Vagina (tissue), 2 donors: ENCODE measurements at regions not wholly inside any gene's neighbourhood (a gene's known extent, or its start where the extent isn't known, plus 50 kb on each side); places are given as distances from the start of the nearest gene placed in this dataset.

Source experiments
- POLR2A ChIP-seq, 2 donors: fragments of 450-650 bp; IDR thresholded peaks; one replicate each; pipeline ENCODE4 v1.6.1; 2017; ENCODE audit warnings: antibody characterized with exemption in 2 of 2, mild to moderate bottlenecking in 2 of 2, moderate library complexity in 2 of 2
- TF ChIP-seq, protein P1 (sequence below), 3 experiments: fragments of 450-650 bp in 2 of 3; fragments of 200-600 bp in 1 of 3; sonication (generic) in 1 of 3; IDR thresholded peaks; one replicate each; pipeline ENCODE4 v1.5.1; 2017 to 2019; ENCODE audit warnings: antibody characterized with exemption in 3 of 3, mild to moderate bottlenecking in 2 of 3, moderate library complexity in 2 of 3

DNA sequence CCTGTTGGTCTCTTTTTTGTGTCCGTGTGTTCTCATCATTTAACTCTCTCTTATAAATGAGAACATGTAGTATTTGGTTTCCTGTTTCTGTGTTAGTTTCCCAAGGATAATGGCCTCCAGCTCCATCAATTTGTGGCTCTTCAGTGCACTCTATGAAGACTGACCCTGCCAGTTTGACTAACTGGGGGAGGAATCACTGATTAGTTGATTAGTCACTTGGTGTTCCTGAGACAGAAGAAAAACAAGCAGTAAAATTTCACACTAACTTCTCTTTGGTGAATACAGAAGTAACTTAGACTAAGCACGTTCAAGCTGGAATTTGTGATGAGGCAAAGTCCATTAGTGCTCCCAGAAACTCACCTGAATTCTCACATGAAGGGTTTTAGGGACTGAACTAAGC, 495.8 kb upstream of the RORB start:
- TF ChIP-seq, protein P1, sequence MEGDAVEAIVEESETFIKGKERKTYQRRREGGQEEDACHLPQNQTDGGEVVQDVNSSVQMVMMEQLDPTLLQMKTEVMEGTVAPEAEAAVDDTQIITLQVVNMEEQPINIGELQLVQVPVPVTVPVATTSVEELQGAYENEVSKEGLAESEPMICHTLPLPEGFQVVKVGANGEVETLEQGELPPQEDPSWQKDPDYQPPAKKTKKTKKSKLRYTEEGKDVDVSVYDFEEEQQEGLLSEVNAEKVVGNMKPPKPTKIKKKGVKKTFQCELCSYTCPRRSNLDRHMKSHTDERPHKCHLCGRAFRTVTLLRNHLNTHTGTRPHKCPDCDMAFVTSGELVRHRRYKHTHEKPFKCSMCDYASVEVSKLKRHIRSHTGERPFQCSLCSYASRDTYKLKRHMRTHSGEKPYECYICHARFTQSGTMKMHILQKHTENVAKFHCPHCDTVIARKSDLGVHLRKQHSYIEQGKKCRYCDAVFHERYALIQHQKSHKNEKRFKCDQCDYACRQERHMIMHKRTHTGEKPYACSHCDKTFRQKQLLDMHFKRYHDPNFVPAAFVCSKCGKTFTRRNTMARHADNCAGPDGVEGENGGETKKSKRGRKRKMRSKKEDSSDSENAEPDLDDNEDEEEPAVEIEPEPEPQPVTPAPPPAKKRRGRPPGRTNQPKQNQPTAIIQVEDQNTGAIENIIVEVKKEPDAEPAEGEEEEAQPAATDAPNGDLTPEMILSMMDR (IDR thresholded peaks at IDR 0.05): no peak
- TF ChIP-seq POLR2A (IDR thresholded peaks at IDR 0.05): no peak
